Left ventricle myocardium inferior (tissue), 1 donor: ENCODE measurements at regions not wholly inside any gene's neighbourhood (a gene's known extent, or its start where the extent isn't known, plus 50 kb on each side); places are given as distances from the start of the nearest gene placed in this dataset.

Experiments used
- DNase-seq: peaks from one replicate; pipeline ENCODE4 v3.0.0-alpha.2; 2020
- H3K27ac ChIP-seq: fragments of 200-600 bp; replicated peaks from 2 replicates; pipeline ENCODE4 v1.8.0; 2021
- H3K27me3 ChIP-seq: fragments of 200-600 bp; 2 replicates; pipeline ENCODE4 v1.8.0; 2021; ENCODE audit warnings: low read depth
- H3K36me3 ChIP-seq: fragments of 200-600 bp; 2 replicates; pipeline ENCODE4 v1.8.0; 2021
- H3K4me1 ChIP-seq: fragments of 200-600 bp; 2 replicates; pipeline ENCODE4 v1.8.0; 2021
- H3K4me3 ChIP-seq: fragments of 200-600 bp; 2 replicates; pipeline ENCODE4 v1.8.0; 2021; ENCODE audit warnings: mild to moderate bottlenecking, moderate library complexity
- H3K9me3 ChIP-seq: fragments of 200-600 bp; replicated peaks from 2 replicates; pipeline ENCODE4 v1.8.0; 2021
- CTCF ChIP-seq: fragments of 200-600 bp; IDR thresholded peaks from 2 replicates; pipeline ENCODE4 v1.8.0; 2021; ENCODE audit warnings: antibody characterized with exemption, mild to moderate bottlenecking, borderline replicate concordance
- intact Hi-C: fragments of 100-400 bp; cut with micrococcal nuclease; formaldehyde crosslinking; loops from one replicate; pipeline ENCODE4 v1.11.0; 2022
- donor health status: DM: no; HTN: yes; CAD: no; lungs with severe emphysema.

GRCh38 chr2:188734691-188735090 lies 239.5 kb upstream of the COL3A1 start:
- H3K36me3 ChIP-seq = no peaks in the 10 kb centered on the region
- DNase-seq = no peak
- H3K27ac ChIP-seq = no peak overlapping the region
- intact Hi-C loops = no loop called here
- no peak overlapping the region for H3K4me3 ChIP-seq
- no peak for TF ChIP-seq CTCF
- no peaks in the 10 kb centered on the region for H3K27me3 ChIP-seq
- no peaks in the 10 kb centered on the region for H3K4me1 ChIP-seq
- no peaks in the 10 kb centered on the region for H3K9me3 ChIP-seq

- no peaks in the 10 kb centered on the region for H3K36me3 ChIP-seq
- H3K4me3 ChIP-seq = no peak overlapping the region
- no peaks in the 10 kb centered on the region for H3K4me1 ChIP-seq
- no peak for DNase-seq
- H3K27me3 ChIP-seq = no peaks in the 10 kb centered on the region
- intact Hi-C loops = no loop called here
- peaks cover 4% of the 10 kb centered on the region for H3K9me3 ChIP-seq
- no peak overlapping the region for H3K27ac ChIP-seq
- no peak for TF ChIP-seq CTCF
These were observed 227.4 kb upstream of the COL3A1 start for GRCh38 chr2:188746727-188747126.

GRCh38 chr2:188751816-188752215 lies 222.4 kb upstream of the COL3A1 start:
- no peak overlapping the region for H3K27ac ChIP-seq
- no peaks in the 10 kb centered on the region for H3K36me3 ChIP-seq
- H3K9me3 ChIP-seq = peaks cover 25% of the 10 kb centered on the region
- no peak for DNase-seq
- H3K27me3 ChIP-seq = no peaks in the 10 kb centered on the region
- no peaks in the 10 kb centered on the region for H3K4me1 ChIP-seq
- TF ChIP-seq CTCF = no peak
- intact Hi-C loops = no loop called here
- no peak overlapping the region for H3K4me3 ChIP-seq

GRCh38 chr2:188752311-188752710 lies 221.9 kb upstream of the COL3A1 start:
- Histone ChIP-seq H3K9me3 (peaks cover 30% of the 10 kb centered on the region), H3K27ac (no peak overlapping the region), H3K36me3 (no peaks in the 10 kb centered on the region), H3K4me1 (no peaks in the 10 kb centered on the region), H3K27me3 (no peaks in the 10 kb centered on the region), H3K4me3 (no peak overlapping the region)
- TF ChIP-seq CTCF = no peak
- intact Hi-C loops = no loop called here
- DNase-seq = no peak

GRCh38 chr2:188762151-188762550 lies 212.0 kb upstream of the COL3A1 start:
- Histone ChIP-seq H3K27me3 (no peaks in the 10 kb centered on the region), H3K4me3 (no peak overlapping the region), H3K4me1 (no peaks in the 10 kb centered on the region), H3K27ac (no peak overlapping the region), H3K9me3 (peaks cover 19% of the 10 kb centered on the region), H3K36me3 (no peaks in the 10 kb centered on the region)
- intact Hi-C loops = no loop called here
- TF ChIP-seq CTCF = no peak
- no peak for DNase-seq
